GM23338 (cell line): ENCODE measurements at regions not wholly inside any gene's neighbourhood (a gene's known extent, or its start where the extent isn't known, plus 50 kb on each side); places are given as distances from the start of the nearest gene placed in this dataset.

Source experiments
- CREB1 ChIP-seq: fragments of 250-450 bp; sonication (Bioruptor Pico); IDR thresholded peaks from 2 replicates; pipeline ENCODE4 v1.5.0; 2020; ENCODE audit warnings: low read depth, mild to moderate bottlenecking, moderate library complexity
- EZH2 ChIP-seq: fragments of 200-600 bp; sonication (generic); IDR thresholded peaks from one replicate; pipeline ENCODE4 v1.8.0; 2017; ENCODE audit warnings: antibody characterized with exemption, mild to moderate bottlenecking, low read depth; ENCODE audit not compliant: unreplicated experiment
- EZH2phosphoT487 ChIP-seq: fragments of 200-600 bp; sonication (generic); IDR thresholded peaks from one replicate; pipeline ENCODE4 v1.8.1; 2018; ENCODE audit warnings: antibody characterized with exemption; ENCODE audit not compliant: unreplicated experiment
- NANOG ChIP-seq: IDR thresholded peaks from 2 replicates; pipeline ENCODE4 v1.6.1; 2016; ENCODE audit warnings: antibody characterized with exemption, borderline replicate concordance
- POLR2AphosphoS5 ChIP-seq: IDR thresholded peaks from 2 replicates; pipeline ENCODE4 v1.6.1; 2016; ENCODE audit warnings: antibody characterized with exemption, low read depth
- STAT1 ChIP-seq: IDR thresholded peaks from one replicate; pipeline ENCODE4 v1.6.1; 2016; ENCODE audit warnings: antibody characterized with exemption; ENCODE audit not compliant: unreplicated experiment
- ZNF114 ChIP-seq: fragments of 250-450 bp; sonication (Bioruptor Pico); IDR thresholded peaks from 2 replicates; pipeline ENCODE4 v1.5.0; 2020; ENCODE audit warnings: mild to moderate bottlenecking, moderate library complexity
- ZNF331 ChIP-seq: fragments of 250-450 bp; sonication (Bioruptor Pico); IDR thresholded peaks from 2 replicates; pipeline ENCODE4 v1.5.0; 2020; ENCODE audit warnings: low read depth, mild to moderate bottlenecking, moderate library complexity
- TF ChIP-seq, protein P1 (sequence below), 2 experiments: fragments of 200-600 bp in 1 of 2; sonication (generic) in 1 of 2; conservative IDR thresholded peaks; 2 replicates each; pipeline versions ENCODE4 v1.5.1 to v1.6.1; 2016 to 2017; ENCODE audit warnings: antibody characterized with exemption in 2 of 2, low read depth in 2 of 2, mild to moderate bottlenecking in 2 of 2, moderate library complexity in 1 of 2
- TF ChIP-seq, protein P2 (sequence below): IDR thresholded peaks from one replicate; pipeline ENCODE4 v1.6.1; 2018; ENCODE audit warnings: antibody characterized with exemption; ENCODE audit not compliant: unreplicated experiment

DNA sequence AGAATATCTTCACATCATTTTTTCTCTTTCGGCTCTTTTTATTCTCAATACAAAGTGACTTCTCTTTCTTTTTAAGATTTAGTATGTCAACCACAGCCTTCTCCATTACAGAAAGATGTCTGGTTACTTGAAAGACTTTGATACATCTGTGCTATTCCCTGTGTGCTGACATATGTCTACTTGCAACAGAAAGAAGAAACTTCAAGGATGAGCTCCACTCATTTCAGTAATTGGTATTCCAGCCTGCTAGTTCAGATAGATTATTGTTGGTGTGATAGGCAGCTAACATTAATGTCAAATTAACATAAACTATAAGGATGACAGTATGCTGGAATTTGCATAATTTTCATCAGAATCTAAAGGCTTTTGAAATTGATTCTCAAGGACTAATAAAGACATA, 948.7 kb downstream of the PCDH18 start:
- TF ChIP-seq EZH2, result no peak
- TF ChIP-seq, protein P1, sequence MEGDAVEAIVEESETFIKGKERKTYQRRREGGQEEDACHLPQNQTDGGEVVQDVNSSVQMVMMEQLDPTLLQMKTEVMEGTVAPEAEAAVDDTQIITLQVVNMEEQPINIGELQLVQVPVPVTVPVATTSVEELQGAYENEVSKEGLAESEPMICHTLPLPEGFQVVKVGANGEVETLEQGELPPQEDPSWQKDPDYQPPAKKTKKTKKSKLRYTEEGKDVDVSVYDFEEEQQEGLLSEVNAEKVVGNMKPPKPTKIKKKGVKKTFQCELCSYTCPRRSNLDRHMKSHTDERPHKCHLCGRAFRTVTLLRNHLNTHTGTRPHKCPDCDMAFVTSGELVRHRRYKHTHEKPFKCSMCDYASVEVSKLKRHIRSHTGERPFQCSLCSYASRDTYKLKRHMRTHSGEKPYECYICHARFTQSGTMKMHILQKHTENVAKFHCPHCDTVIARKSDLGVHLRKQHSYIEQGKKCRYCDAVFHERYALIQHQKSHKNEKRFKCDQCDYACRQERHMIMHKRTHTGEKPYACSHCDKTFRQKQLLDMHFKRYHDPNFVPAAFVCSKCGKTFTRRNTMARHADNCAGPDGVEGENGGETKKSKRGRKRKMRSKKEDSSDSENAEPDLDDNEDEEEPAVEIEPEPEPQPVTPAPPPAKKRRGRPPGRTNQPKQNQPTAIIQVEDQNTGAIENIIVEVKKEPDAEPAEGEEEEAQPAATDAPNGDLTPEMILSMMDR (conservative IDR thresholded peaks at IDR 0.05; ENCODE audit: low read depth in 2 of 2), result no peak
- no peak for TF ChIP-seq NANOG
- TF ChIP-seq POLR2AphosphoS5, result no peak
- no peak for TF ChIP-seq CREB1 (CRISPR knock-in tag)
- TF ChIP-seq ZNF114 (CRISPR knock-in tag), result no peak
- no peak for TF ChIP-seq ZNF331 (CRISPR knock-in tag)
- no peak for TF ChIP-seq STAT1
- TF ChIP-seq EZH2phosphoT487, result no peak
- TF ChIP-seq, protein P2, sequence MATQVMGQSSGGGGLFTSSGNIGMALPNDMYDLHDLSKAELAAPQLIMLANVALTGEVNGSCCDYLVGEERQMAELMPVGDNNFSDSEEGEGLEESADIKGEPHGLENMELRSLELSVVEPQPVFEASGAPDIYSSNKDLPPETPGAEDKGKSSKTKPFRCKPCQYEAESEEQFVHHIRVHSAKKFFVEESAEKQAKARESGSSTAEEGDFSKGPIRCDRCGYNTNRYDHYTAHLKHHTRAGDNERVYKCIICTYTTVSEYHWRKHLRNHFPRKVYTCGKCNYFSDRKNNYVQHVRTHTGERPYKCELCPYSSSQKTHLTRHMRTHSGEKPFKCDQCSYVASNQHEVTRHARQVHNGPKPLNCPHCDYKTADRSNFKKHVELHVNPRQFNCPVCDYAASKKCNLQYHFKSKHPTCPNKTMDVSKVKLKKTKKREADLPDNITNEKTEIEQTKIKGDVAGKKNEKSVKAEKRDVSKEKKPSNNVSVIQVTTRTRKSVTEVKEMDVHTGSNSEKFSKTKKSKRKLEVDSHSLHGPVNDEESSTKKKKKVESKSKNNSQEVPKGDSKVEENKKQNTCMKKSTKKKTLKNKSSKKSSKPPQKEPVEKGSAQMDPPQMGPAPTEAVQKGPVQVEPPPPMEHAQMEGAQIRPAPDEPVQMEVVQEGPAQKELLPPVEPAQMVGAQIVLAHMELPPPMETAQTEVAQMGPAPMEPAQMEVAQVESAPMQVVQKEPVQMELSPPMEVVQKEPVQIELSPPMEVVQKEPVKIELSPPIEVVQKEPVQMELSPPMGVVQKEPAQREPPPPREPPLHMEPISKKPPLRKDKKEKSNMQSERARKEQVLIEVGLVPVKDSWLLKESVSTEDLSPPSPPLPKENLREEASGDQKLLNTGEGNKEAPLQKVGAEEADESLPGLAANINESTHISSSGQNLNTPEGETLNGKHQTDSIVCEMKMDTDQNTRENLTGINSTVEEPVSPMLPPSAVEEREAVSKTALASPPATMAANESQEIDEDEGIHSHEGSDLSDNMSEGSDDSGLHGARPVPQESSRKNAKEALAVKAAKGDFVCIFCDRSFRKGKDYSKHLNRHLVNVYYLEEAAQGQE, result no peak
